ENCODE measurements at regions not wholly inside any gene's neighbourhood (a gene's known extent, or its start where the extent isn't known, plus 50 kb on each side); places are given as distances from the start of the nearest gene placed in this dataset.

- intact Hi-C loops (cut with micrococcal nuclease) = no loop called here
- Histone ChIP-seq H3K36me3 (ENCODE audit: control insufficient read depth, insufficient read depth, low read length) (no peaks in the 10 kb centered on the region), H3K27me3 (ENCODE audit: control insufficient read depth in 2 of 2, insufficient read depth in 2 of 2, low read length in 2 of 2) (no peaks in the 10 kb centered on the region), H3K79me2 (ENCODE audit: control insufficient read depth, insufficient read depth, low read length) (no peaks in the 10 kb centered on the region), H3K9ac (ENCODE audit: insufficient read depth in 1 of 2, low read depth in 2 of 2, low read length in 2 of 2) (no peak overlapping the region), H4K20me1 (replicated peaks; ENCODE audit: control insufficient read depth, insufficient read depth, low read length) (no peaks in the 10 kb centered on the region), H3K4me1 (replicated peaks in 1 of 2; ENCODE audit: control insufficient read depth in 2 of 2, insufficient read depth in 2 of 2, low read length in 2 of 2) (no peaks in the 10 kb centered on the region), H3K4me2 (ENCODE audit: insufficient read depth, low read length) (no peak overlapping the region), H3K27ac (ENCODE audit: extremely low read depth, low read depth, low read length) (no peak overlapping the region), H3K4me3 (no peak overlapping the region), H3K9me1 (ENCODE audit: control insufficient read depth, insufficient read depth, low read length) (no peaks in the 10 kb centered on the region), H2AFZ (ENCODE audit: low read depth, low read length) (no peak overlapping the region), H3K9me3 (replicated peaks; ENCODE audit: control insufficient read depth, insufficient read depth, low read depth, low read length) (no peaks in the 10 kb centered on the region; the same call in 1 of the 2 replicates)
- TF ChIP-seq ZNF24 (IDR thresholded peaks at IDR 0.05) (no peak), SRSF3 (IDR thresholded peaks at IDR 0.05; ENCODE audit: insufficient read depth, low read length) (no peak), SRSF1 (IDR thresholded peaks at IDR 0.05; ENCODE audit: low read depth, low read length) (no peak), HCFC1 (IDR thresholded peaks at IDR 0.05; ENCODE audit: low read depth, low read length) (no peak), ZNF324 (CRISPR knock-in tag; IDR thresholded peaks at IDR 0.05) (no peak), E2F8 (IDR thresholded peaks at IDR 0.05; ENCODE audit: low read depth, partially characterized antibody) (no peak), ADNP (tag; IDR thresholded peaks at IDR 0.05) (no peak), RBM15 (IDR thresholded peaks at IDR 0.05; ENCODE audit: insufficient read depth, low read length) (no peak), PML (IDR thresholded peaks at IDR 0.05; ENCODE audit: low read length) (no peak), BRF2 (IDR thresholded peaks at IDR 0.05; ENCODE audit: borderline replicate concordance, insufficient read depth, insufficient read length) (no peak), ARID1B (IDR thresholded peaks at IDR 0.05) (no peak), FUS (optimal IDR thresholded peaks at IDR 0.05; ENCODE audit: low read depth, low read length) (no peak), FOXA3 (CRISPR knock-in tag; conservative IDR thresholded peaks at IDR 0.05 in 1 of 2, IDR thresholded peaks at IDR 0.05 in 1 of 2) (no peak), KAT2B (IDR thresholded peaks at IDR 0.05; ENCODE audit: low read depth, low read length) (no peak), ZNF212 (CRISPR knock-in tag; IDR thresholded peaks at IDR 0.05) (no peak), ZNF41 (CRISPR knock-in tag; conservative IDR thresholded peaks at IDR 0.05) (no peak), NBN (IDR thresholded peaks at IDR 0.05; ENCODE audit: low read depth) (no peak), ZZZ3 (IDR thresholded peaks at IDR 0.05) (no peak), U2AF1 (optimal IDR thresholded peaks at IDR 0.05; ENCODE audit: low read depth, low read length) (no peak)
- no peak for FAIRE-seq
- ATAC-seq = no peak
- DNase-seq (ENCODE audit: extremely low read depth in 1 of 4, low spot score in 3 of 4) = no peak
- BruUV-seq (replicated peaks) = no TSS peak
- 1% methylated on average over 4 of the region's 4 CpGs for WGBS (ENCODE audit: insufficient coverage, low coverage, missing lambda C conversion rate)
- CTCF ChIA-PET (ENCODE audit: low intra/inter-chr PET ratio) = no interaction called here
- POLR2A ChIA-PET = no interaction called here
- in situ Hi-C loops (cut with MboI) = no loop called here
Observed at GRCh38 chr2:14015113-14015630, 617.3 kb upstream of the LRATD1 start.
